ENCODE measurements at regions not wholly inside any gene's neighbourhood (a gene's known extent, or its start where the extent isn't known, plus 50 kb on each side); places are given as distances from the start of the nearest gene placed in this dataset.
A peak's percentile ranks its signal among the peaks of the same experiment; 100 is the strongest.
"Not testable (repeated sequence)": the region's sequence is repeated elsewhere in the genome, so short reads cannot be mapped to it uniquely, and the experiment has no call there.

DNA sequence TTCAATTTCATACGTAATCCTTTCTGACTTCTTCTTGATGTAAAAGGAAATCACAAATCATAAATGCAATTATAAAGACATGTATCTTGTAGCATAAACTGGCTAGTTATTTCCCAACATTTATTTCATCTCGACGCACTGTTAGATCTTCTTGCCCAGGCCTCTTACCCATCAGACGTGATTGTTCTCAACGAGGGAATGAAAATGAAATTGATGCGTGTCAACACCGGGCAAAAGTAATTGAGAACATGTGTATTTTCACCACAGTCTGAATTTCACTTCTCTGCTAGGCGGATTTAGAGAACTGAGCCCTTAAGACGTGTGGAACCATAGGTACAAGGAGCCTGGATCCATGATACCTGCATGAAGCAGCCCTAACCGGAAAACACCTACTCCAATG, 519.7 kb downstream of the KCNT2 start:
- DNase-seq, result peak; percentile 4

DNA sequence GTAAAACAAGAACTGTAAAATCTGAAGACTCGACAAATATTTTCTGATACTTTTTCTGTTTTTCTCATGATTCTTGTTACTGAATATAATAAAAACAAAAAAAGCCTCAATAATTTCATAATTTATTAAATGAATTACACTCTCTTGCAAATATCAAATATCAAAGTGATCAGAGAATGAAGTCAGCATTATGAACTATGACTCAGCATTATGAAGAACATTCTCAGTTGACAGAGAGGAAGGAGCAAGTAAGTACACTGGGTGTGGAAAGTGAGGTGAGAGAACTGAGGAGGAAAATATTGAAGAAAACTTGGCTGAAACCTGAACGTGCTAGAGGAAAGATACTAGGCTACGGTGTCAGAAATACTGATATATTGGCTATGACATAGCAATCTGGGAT, 529.5 kb downstream of the KCNT2 start:
- peak; percentile 6 for DNase-seq

DNA sequence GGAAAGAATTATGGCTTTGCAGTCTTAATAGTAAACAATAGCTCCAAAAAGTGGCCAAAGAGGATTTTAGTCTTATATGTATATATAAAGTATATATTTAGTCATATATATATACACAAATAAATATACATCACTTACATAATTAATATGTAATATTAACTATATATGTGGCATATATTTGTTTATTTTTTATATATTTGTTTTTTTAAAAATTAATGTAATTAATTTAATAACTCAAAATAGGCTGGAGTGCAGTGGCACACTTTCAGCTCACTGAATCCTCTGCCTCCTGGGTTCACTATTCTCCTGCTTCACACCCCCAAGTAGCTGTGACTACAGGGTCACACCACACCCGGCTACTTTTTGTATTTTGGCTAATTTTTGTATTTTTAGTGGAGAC, 532.6 kb downstream of the KCNT2 start:
- DNase-seq, result no peak

DNA sequence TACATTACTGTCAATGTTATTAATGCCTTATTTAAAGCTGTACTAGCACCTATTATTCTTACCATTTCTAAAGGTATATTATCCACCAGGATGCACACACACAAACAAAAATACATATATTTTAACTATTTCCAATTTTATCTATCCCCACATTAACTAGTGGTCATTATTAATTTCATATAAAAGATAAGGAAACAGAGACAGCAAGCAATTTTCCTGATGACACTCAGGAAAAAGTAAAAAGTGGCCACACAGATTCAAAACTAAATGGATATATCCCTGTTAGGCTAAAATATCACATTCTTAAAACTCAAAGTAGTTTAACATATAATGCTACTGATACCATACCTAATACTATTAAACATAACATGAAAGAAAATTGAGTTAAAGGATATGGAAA, 534.1 kb downstream of the KCNT2 start:
- no peak for DNase-seq

DNA sequence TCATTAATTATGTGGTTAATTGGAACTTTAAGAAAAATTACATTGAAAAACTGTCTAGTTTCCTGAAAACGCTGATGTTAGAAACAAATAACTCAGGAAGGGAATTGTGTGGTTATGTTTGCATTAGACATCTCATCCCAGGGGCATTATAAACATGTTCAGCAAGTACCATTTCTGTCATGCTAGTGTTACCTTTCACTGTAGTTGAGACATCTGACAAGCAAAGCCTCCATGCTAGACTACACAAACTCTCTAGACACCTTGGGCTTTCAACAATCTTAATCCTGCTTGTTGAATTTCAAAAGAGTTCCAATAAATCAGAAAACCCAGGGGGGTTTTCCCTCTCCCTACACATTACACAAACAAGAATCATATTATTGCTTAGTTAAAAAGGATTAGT, 536.8 kb downstream of the KCNT2 start:
- no peak for DNase-seq

DNA sequence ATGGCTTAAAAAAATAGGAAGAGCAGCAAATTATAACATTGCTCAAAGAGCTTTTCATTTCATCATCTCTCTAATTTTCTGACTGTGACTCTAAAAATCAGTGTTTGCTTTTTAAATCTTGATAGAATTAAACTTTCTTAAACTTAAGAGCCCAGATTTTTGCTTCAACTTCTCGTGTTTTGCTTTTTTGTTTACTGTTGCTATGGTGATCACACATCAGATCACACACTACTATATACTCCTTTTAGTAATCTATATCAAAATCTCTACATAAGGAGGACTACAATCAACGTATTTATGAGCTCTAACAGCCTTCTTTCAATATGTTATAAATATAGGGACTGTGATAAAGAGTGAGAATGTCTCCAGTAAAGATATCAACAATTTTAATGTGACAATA, 537.3 kb downstream of the KCNT2 start:
- DNase-seq, result no peak

DNA sequence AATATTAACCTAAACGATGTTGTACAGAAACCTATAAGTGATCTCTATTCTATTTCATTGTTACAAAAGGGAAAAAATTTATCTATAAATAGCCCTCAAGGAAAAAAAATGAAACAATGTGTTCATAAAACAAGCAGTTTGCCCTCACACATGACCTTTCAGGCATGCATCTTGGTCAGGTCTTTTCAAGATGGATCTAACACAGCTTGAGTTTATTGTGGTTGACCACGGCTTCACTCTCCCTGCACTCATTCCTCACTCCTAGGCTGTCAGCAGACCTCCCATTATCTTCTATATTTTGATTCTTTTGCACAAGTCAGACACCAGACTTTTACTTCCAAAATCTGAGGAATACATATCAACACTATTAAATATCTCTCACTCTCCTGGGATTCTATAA, 544.3 kb downstream of the KCNT2 start:
- peak; percentile 56 for DNase-seq

DNA sequence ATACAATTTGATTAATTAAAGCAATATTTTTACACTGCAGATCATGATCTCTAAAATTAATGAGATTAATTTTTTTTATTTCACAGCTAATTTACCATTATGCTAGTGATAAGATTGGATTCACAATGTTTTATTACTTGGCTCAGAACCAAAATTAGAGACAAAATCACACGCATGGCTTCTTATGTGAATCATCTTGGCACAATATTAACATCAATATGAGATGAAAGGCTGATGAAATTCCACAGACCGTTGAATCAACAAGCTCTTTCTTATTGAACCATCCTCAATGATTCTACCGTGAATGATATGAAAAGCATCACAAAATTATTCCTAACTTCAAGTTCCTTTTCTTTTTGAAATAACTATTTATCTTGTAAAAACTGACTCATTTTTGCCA, 544.9 kb downstream of the KCNT2 start:
- DNase-seq, result peak; percentile 60

DNA sequence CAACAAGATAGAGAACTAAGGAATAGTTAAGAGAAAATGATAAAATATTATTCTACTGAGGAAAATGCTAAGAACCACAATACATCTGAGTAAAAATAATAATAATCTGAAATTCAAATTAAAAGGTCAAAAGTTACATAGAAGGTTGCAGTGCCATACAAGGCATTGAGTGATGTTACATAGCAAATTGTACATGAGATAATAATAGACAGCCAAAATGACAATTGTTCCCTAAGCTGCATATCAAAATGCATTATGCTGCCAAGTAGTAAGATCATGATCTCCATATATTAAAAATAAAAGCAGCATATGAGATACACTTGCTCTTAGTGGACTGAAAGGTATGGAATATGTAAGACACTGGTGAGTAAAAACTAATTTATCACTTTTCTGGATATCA, 547.7 kb downstream of the KCNT2 start:
- DNase-seq, result no peak

DNA sequence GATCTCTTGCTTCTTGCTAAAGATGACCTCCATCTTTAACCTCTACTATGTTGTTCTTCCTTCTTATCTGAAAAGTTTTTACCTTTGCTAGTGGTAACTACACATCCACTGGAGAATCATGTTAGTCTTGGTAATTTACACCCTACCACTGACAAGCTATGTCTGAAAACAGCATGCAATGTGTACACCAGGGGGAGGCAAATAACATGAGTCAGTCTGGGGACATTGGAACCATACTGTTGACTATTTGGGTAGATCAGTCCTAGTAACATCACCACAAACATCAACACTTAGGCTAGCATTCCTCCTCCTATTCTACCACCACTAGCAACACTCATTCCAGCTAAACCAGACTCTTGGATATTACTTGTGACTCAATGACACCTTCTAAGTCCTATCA, 549.0 kb downstream of the KCNT2 start:
- DNase-seq, result no peak

DNA sequence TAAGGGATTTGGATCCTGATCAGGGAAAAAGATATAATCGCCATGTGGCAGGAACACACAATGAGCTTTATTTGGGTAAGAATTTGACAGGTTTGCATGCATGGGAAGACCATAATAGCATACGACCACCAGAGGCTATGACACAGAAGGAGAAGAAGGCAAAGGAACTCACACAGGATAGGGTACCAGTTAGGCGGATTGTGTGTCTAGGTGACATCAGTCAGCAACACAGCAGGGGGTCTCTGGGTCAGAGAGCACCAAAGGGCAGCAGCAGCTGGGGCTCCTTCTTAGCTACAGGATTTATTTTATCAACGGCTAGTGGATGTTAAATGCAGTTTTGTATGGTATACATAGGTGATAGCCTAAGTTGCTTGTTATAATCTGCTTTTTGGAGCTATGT, 551.3 kb downstream of the KCNT2 start:
- no peak for DNase-seq

DNA sequence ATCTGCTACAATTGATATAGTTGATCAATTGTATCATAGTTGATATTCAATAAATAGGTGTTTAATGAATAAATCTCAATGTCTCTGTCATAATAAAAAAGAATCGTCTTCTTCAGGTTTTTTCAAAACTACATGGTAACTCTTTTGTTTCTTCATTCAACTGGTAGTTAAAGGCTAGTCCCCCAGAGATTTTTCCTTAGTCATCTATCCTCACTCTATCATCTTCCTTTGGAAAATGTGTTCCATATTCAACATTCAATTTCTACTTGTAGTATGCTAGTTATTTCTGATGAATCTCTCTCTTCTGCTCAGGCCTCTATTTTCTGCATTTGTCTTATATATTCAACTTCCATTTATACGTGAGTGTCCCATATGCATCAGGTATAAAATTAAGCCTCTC, 558.8 kb downstream of the KCNT2 start:
- no peak for DNase-seq

DNA sequence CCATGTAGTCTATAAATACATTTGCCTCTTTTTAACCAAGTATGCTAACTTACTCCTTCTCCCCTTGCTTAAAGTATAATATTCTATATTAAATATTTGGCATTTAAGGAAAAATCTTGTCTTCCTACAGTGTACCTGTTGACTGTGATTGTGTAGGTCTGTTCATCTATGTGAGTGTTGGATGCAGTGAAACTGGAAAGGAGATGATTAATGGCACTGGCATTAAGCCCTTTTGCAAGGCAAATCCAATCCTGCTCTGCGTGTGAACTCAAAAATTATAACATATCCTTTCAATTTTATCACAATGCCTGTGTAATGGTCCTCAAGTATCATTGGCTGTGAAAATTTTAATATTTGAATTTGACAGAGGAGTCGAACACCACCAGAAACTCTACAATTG, 565.0 kb downstream of the KCNT2 start:
- DNase-seq, result no peak

DNA sequence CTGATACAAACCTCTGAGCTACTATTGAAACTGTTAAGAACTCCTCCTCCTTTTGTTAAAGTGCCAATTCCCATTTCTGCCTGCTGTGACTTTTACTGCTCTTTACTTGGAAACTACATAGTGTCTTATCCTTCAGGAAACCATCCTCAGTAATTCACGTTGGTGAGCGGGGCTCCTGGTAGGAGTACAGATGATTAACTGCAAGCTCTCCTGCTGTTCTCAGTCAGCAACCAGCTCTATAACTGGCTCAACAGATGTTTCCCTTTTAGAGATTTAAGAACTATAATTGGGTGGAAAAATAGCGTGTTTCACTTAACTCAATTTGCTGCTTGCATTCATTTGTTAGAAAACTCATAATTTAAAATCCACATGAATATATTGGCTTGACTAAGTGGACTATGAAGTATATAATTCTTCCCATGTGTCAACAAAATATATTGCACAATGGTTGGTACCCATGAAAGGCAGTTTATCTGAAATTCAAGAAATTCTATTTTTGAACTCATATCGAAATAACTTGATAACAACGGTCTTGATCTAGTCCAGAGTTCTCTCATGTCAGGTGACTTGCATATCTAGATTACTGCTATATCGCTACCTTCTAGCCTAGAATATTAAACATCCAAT, 574.0 kb downstream of the KCNT2 start:
- peak; percentile 0 for DNase-seq

DNA sequence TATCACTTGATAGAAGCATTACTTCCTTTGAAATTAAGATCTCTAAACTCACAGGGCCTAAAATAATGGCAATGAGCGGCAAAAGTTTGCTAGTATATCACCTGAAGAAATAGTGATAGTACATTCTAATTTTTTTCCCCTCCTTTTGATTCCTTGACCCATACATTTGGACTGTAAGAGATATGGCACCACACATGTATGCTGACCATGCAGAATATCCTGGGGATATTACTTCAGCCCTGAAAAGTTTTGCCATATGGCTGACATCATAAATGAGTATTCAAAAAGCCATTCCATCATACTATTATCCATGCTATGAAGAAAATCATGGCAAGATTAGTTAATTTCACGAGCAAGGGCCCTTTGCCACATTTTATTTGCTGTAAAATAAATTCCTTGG, 576.9 kb downstream of the KCNT2 start:
- not testable (repeated sequence) for DNase-seq

DNA sequence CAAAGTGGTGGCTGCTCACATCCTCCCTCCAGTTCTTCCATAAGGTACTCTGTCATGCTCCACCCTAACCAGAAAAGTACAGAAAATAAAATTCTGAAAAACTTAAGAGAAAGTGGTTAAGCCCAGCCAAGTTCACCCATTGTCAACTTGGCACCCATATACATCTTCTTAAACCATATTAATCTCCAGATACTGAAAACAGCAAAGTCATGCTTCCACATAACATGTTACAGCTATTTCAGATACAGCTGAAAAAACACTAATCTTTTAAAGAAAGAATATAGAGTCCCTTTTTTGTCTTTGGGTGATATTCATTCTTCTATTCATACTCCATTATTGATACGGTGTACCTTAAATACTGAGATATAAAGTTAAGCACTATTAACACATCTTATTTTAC, 577.8 kb downstream of the KCNT2 start:
- no peak for DNase-seq

DNA sequence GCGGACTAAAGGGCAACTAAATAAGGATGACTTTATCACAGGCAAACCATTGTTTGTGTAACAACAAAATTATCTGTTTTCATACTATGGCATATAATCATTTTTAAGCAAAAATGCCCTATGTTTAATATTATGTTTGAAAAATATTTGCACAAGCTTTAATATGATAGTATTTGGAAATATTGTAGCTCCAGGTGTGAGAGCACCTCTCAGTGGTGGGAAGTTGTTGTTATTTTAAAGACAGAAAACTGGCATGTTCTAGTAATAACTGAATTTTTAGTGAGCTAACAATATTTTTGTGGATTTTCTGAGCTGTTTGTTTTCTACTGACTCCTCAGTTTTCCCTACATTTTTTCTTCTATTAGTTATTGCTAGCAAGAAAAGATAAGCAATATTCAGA, 578.8 kb downstream of the KCNT2 start:
- DNase-seq, result no peak

DNA sequence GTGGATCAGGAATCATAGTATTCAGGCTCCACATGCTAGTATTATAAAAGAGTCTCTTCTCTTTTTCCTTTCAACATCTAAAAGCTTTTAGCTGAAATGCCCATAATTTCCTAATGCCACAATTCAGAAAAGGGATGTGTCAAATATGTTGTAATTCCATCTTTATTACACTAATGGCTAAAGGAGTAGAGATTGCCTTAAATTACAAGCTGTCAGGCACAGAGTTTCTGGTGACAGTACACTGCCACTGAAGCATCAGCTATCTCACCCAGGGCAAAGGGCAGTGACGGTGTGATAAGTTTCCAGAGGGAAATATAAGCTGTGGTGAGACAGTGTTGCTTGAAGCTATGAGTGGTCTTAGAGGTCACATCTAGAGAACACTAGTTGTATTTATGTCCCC, 581.1 kb downstream of the KCNT2 start:
- no peak for DNase-seq

DNA sequence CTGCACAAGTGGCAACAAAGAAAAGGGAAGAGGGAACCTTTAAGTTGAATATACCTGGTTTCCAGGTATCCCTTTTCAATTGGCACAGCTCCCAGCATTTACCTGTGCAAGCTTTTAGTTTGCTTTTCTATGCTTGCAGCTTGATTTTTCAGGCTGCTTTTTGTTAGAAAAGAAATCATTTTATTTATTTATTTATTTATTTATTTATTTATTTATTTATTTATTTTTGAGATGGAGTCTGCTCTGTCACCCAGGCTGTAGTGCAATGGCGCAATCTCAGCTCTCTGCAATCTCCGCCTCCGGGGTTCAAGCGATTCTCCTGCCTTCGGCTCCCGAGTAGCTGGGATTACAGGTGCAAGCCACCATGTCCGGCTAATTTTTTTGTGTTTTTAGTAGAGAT, 587.1 kb downstream of the KCNT2 start:
- not testable (repeated sequence) for DNase-seq

DNA sequence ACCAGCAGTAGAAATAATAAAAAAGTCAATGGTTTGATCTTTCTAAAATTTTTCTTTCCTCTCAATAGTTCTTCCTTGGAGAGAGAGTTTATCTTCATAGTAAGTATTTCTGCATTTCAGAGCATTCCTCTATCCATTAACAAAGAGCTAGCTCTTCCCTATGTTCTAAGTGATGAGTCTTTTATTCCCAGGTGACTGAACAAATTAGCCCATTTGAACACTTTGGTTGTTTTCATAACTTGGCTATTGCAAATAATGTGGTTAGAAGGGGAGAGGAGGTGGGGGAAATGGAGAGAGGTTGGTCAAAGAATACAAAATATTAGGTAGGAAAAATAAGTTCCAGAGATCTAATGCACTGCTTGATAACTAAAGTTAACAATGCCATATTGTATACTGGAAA, 598.9 kb downstream of the KCNT2 start:
- no peak for DNase-seq

DNA sequence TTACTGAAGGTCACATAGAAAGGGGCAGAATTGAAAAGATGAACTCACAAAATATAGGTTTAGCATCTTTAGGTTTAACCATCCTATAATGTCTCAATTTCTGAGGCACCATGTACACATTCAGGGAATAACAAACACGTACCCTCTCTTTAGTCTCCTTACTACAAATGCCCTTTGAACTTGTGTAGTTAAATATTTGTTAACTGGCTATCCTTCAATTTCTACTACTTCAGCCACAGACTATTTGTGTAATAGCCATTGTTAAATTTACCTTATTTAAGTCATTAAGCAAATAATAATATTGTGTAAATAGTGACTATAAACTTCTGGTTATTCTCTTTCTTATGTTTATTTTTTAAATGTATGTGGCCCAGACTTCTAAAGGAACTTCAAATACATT, 600.5 kb downstream of the KCNT2 start:
- DNase-seq, result no peak

DNA sequence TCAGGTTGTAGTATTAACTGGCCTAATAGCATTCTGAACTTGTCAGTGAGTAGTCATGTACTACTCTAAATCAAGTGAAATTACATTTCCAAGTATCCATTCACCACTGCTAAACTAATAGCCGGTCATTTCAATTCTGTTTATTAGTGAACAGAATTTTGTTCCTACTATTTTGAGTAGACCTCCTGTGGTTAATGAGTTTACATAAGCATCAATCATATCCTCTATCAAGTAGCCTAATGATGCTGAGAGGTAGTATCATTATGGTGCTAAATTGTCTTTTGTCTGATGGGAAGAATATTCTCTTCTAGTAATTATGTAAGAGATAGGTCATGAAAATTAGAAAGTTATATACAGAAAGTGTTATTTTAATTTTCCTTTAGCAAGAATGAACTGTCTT, 602.8 kb downstream of the KCNT2 start:
- no peak for DNase-seq

DNA sequence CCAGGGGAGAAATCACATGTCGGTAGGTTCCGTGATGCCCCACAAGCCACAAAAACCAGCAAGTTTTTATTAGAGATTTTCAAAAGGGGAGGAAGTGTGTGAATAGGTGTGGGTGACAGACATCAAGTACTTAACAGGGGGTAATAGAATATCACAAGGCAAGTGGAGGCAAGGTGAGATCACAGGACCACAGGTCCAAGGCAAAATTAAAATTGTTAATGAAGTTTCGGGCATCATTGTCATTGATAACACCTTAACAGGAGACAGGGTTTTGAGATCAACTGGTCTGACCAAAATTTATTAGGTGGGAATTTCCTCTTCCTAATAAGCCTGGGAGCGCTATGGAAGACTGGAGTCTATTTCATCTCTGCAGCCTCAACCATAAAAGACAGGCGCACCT, 603.9 kb downstream of the KCNT2 start:
- not testable (repeated sequence) for DNase-seq

DNA sequence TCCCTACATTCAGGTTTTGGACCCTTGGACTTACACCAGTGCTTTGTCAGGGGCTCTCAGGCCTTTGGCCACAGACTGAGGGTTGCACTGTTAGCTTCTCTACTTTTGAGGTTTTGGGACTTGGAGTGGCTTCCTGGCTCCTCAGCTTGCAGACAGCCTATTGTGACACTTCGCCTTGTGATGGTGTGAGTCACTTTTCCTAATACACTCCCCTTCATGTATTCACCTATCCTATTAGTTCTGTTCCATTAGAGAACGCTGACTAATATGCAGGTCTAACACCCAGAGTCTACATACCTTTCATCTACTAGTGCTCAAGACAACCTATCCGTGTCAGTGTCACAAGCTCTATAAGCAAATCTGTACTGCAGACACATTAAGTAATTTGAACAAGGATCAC, 605.3 kb downstream of the KCNT2 start:
- DNase-seq, result no peak

DNA sequence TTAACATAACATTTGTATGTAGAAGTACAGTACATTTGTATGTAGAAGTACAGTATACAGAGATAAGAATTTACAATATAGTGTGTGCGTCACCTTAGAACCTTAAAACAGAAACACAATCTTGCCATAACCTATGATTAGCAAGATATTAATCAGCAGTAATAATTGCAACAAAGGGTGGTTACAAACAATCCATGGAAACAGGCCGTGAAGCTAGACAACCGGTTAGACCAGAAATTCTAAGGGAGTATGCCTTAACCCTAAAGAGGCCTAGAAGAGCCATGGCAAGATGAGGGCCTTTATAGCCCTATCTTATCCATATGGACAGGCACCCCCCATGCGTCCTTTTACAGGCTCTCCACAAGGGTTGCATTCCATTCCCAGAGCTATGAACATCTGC, 605.9 kb downstream of the KCNT2 start:
- DNase-seq, result not testable (repeated sequence)

DNA sequence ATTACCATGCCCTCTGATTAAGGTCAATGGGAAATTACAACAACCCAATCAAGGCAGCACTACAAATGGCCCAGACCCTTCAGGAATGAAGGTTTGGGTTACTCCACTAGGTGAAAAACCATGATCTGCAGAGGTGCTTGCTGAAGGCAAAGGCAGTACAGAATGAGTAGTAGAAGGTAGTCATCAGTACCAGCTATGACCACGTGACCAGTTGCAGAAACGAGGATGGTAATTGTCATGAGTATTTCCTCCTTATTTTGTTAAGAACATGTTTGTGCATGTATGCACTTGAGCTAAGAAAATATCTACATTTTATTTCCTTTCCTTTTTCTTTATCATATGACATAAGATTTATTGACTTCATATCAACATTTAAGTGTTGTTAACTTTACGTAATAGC, 607.1 kb downstream of the KCNT2 start:
- no peak for DNase-seq
